Lower leg skin (tissue), 4 donors: ENCODE measurements at regions not wholly inside any gene's neighbourhood (a gene's known extent, or its start where the extent isn't known, plus 50 kb on each side); places are given as distances from the start of the nearest gene placed in this dataset.
"Not testable (repeated sequence)": the region's sequence is repeated elsewhere in the genome, so short reads cannot be mapped to it uniquely, and the experiment has no call there.

Experiments
- DNase-seq, 2 donors: peaks; one replicate each; pipeline ENCODE4 v3.0.0-alpha.2; 2019; ENCODE audit warnings: low spot score in 2 of 2
- H3K4me3 ChIP-seq: fragments of 200-600 bp; sonication (generic); 2 replicates; pipeline ENCODE4 v1.5.1; 2017; ENCODE audit warnings: mild to moderate bottlenecking, low read depth; ENCODE audit not compliant: poor library complexity, severe bottlenecking
- CTCF ChIP-seq, 3 donors: fragments of 450-650 bp; IDR thresholded peaks; one replicate each; pipeline ENCODE4 v1.5.1; 2016; ENCODE audit warnings: antibody characterized with exemption in 3 of 3, mild to moderate bottlenecking in 3 of 3, moderate library complexity in 2 of 3
- POLR2A ChIP-seq, 2 donors: fragments of 450-650 bp; IDR thresholded peaks; one replicate each; pipeline ENCODE4 v1.6.1; 2016 to 2017; ENCODE audit warnings: antibody characterized with exemption in 2 of 2, mild to moderate bottlenecking in 1 of 2, moderate library complexity in 1 of 2
- WGBS, 2 donors: methylation state at CpG; one replicate each; pipeline ENCODE4 v1.1.5; 2018; 5-methylcytosine and 5-hydroxymethylcytosine counted together
- intact Hi-C: fragments of 100-400 bp; cut with DNase I; formaldehyde crosslinking; loops from one replicate; pipeline ENCODE4 v1.15.0; 2023; ENCODE audit warnings: low total_unique reads

GRCh38 chr13:108056278-108056677 is 159.1 kb downstream of the LIG4 start:
- H3K4me3 ChIP-seq: no peak overlapping the region
- TF ChIP-seq CTCF (IDR thresholded peaks at IDR 0.05) (no peak), POLR2A (IDR thresholded peaks at IDR 0.05) (no peak)
- intact Hi-C loops: no loop called here
- 15% methylated on average over 2 of the region's 2 CpGs for WGBS, 2 donors
- no peak for DNase-seq

DNA sequence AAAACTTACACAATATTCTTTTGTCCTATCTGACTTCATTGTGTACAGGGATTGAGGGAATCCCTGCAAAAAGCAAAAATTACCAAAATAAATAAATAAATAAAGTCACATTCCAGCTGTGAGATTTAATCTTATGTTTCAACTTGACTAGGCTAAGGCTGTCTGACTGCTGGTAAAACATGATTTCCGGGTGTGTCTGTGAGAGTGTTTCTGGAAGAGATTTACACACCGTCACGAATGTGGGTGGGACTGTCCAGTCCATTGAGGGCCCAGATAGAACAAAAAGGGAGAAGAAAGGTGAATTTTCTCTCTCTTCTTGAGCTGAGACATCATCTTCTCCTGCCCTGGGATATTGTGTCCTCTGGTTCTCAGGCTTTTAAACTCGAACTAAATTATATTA is 166.1 kb downstream of the LIG4 start:
- DNase-seq: no peak
- intact Hi-C loops: no loop called here
- H3K4me3 ChIP-seq: no peak overlapping the region
- WGBS, 2 donors: 37 to 46% methylated on average over 4 of the region's 4 CpGs
- TF ChIP-seq CTCF (IDR thresholded peaks at IDR 0.05) (no peak), POLR2A (IDR thresholded peaks at IDR 0.05) (no peak)

- TF ChIP-seq CTCF (IDR thresholded peaks at IDR 0.05) (no peak), POLR2A (IDR thresholded peaks at IDR 0.05) (no peak)
- intact Hi-C loops: no loop called here
- WGBS, 2 donors: 39 to 47% methylated on average over 1 of the region's 1 CpG
- DNase-seq: no peak
- H3K4me3 ChIP-seq: no peak overlapping the region
Observed at GRCh38 chr13:108044954-108045353, 170.4 kb downstream of the LIG4 start.

- WGBS, 2 donors: 80 to 83% methylated on average over 6 of the region's 6 CpGs
- intact Hi-C loops, H3K4me3 ChIP-seq, DNase-seq: not testable (repeated sequence)
Observed at GRCh38 chr13:108042866-108043265, 172.5 kb downstream of the LIG4 start.

GRCh38 chr13:108037348-108037747 is 178.0 kb downstream of the LIG4 start:
- no peak overlapping the region for H3K4me3 ChIP-seq
- no peak for TF ChIP-seq CTCF (IDR thresholded peaks at IDR 0.05)
- TF ChIP-seq POLR2A (IDR thresholded peaks at IDR 0.05): no peak
- DNase-seq: no peak
- WGBS, 2 donors: 65 to 75% methylated on average over 1 of the region's 1 CpG
- intact Hi-C loops: no loop called here

DNA sequence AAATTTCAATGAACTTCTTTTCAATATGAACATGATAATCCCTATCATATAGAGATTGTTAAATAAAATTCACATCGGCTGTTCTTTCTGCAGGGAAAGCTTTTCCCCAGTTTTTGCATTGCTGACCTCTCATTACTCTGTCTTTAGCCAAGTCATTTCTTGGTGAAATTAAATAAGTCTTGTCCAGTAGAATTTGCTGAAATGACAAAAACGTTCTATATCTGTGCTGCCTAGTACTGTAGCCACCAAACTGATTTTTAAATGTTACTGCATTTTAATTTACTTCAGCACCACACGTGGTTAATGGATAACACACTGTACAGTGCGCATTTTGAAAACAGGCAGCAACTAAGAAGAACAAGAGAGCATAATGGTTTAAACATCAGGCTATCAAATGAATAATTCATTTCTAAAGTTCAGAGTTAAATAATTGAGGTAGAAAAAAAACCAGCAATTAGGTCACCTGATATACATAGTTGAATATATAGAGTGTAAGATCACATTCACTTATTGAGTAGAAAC is 178.9 kb downstream of the LIG4 start:
- no peak for DNase-seq
- no peak overlapping the region for H3K4me3 ChIP-seq
- TF ChIP-seq POLR2A (IDR thresholded peaks at IDR 0.05): no peak
- TF ChIP-seq CTCF (IDR thresholded peaks at IDR 0.05): no peak
- WGBS, 2 donors: 70 to 73% methylated on average over 4 of the region's 4 CpGs
- intact Hi-C loops: no loop called here
